ENCODE measurements at regions not wholly inside any gene's neighbourhood (a gene's known extent, or its start where the extent isn't known, plus 50 kb on each side); places are given as distances from the start of the nearest gene placed in this dataset.
"Not testable (repeated sequence)": the region's sequence is repeated elsewhere in the genome, so short reads cannot be mapped to it uniquely, and the experiment has no call there.

GRCh38 chr13:79905018-79905417 lies 424.1 kb downstream of the NDFIP2 start:
- no peak for DNase-seq

GRCh38 chr13:79904581-79904980 lies 423.6 kb downstream of the NDFIP2 start:
- no peak for DNase-seq

- no peak for DNase-seq
Measured at GRCh38 chr13:79901336-79901735, 420.4 kb downstream of the NDFIP2 start.

GRCh38 chr13:79900356-79900755 lies 419.4 kb downstream of the NDFIP2 start:
- no peak for DNase-seq

GRCh38 chr13:79898996-79899395 lies 418.0 kb downstream of the NDFIP2 start:
- DNase-seq, result no peak

- DNase-seq, result no peak
Measured at GRCh38 chr13:79898202-79898826, 417.4 kb downstream of the NDFIP2 start.

- DNase-seq, result no peak
Measured at GRCh38 chr13:79896851-79897250, 415.9 kb downstream of the NDFIP2 start.

GRCh38 chr13:79895416-79895815 lies 414.5 kb downstream of the NDFIP2 start:
- no peak for DNase-seq

- not testable (repeated sequence) for DNase-seq
Measured at GRCh38 chr13:79887278-79887677, 406.3 kb downstream of the NDFIP2 start.

- no peak for DNase-seq
Measured at GRCh38 chr13:79886601-79887000, 405.6 kb downstream of the NDFIP2 start.

GRCh38 chr13:79884890-79885289 lies 403.9 kb downstream of the NDFIP2 start:
- no peak for DNase-seq

- no peak for DNase-seq
Measured at GRCh38 chr13:79883216-79883615, 402.3 kb downstream of the NDFIP2 start.

GRCh38 chr13:79880818-79881217 lies 399.9 kb downstream of the NDFIP2 start:
- DNase-seq, result no peak

- DNase-seq, result no peak
Measured at GRCh38 chr13:79874396-79875360, 393.7 kb downstream of the NDFIP2 start.

- no peak for DNase-seq
Measured at GRCh38 chr13:79871594-79871993, 390.6 kb downstream of the NDFIP2 start.

GRCh38 chr13:79870766-79871165 lies 389.8 kb downstream of the NDFIP2 start:
- no peak for DNase-seq

GRCh38 chr13:79870123-79870522 lies 389.2 kb downstream of the NDFIP2 start:
- no peak for DNase-seq

GRCh38 chr13:79869326-79869725 lies 388.4 kb downstream of the NDFIP2 start:
- no peak for DNase-seq

- DNase-seq, result no peak
Measured at GRCh38 chr13:79867254-79867653, 386.3 kb downstream of the NDFIP2 start.

GRCh38 chr13:79866436-79866835 lies 385.5 kb downstream of the NDFIP2 start:
- DNase-seq, result no peak

GRCh38 chr13:79862515-79862914 lies 381.6 kb downstream of the NDFIP2 start:
- DNase-seq, result no peak

- DNase-seq, result no peak
Measured at GRCh38 chr13:79861731-79862130, 380.8 kb downstream of the NDFIP2 start.

- no peak for DNase-seq
Measured at GRCh38 chr13:79860791-79861190, 379.8 kb downstream of the NDFIP2 start.

- no peak for DNase-seq
Measured at GRCh38 chr13:79859756-79860155, 378.8 kb downstream of the NDFIP2 start.
